B cell (primary cell): ENCODE measurements at regions not wholly inside any gene's neighbourhood (a gene's known extent, or its start where the extent isn't known, plus 50 kb on each side); places are given as distances from the start of the nearest gene placed in this dataset.

Experiments used
- ATAC-seq: fragments of 200-7000 bp; cut with Tn5 transposase; one replicate; pipeline ENCODE4 v1.10.0; 2021; ENCODE audit warnings: low read depth, mild to moderate bottlenecking, moderate number of reproducible peaks, moderate library complexity
- CTCF ChIA-PET: fragments of 350-600 bp; sonication (Branson Sonifier 250); formaldehyde crosslinking; loops from one replicate; lab custom pipeline; 2021; ENCODE audit warnings: antibody characterized with exemption, inconsistent platforms; lab: Charles Lee
- POLR2A ChIA-PET: fragments of 350-600 bp; sonication (Branson Sonifier 250); formaldehyde crosslinking; loops from one replicate; lab custom pipeline; 2021; ENCODE audit warnings: antibody characterized with exemption; lab: Charles Lee
- DNase-seq: peaks from one replicate; pipeline ENCODE4 v3.0.0; 2013
- H2AFZ ChIP-seq: 2 replicates; pipeline ENCODE4 v1.6.1; 2012; ENCODE audit warnings: mild to moderate bottlenecking, low read depth, low read length; ENCODE audit not compliant: insufficient read depth, poor library complexity, severe bottlenecking
- H3K27ac ChIP-seq, 2 donors: 1 replicate in 1 of 2; 2 replicates in 1 of 2; pipeline ENCODE4 v1.5.1; 2012 to 2013; ENCODE audit warnings: low read length in 2 of 2, mild to moderate bottlenecking in 2 of 2, moderate library complexity in 1 of 2
- H3K27me3 ChIP-seq, 4 experiments: fragments of 200-600 bp in 1 of 4; sonication (generic) in 1 of 4; replicated peaks in 1 of 4; 1 replicate in 2 of 4; 2 replicates in 2 of 4; pipeline versions ENCODE4 v1.6.1 to v1.7.0; 2013 to 2016; ENCODE audit warnings: low read length in 3 of 4, mild to moderate bottlenecking in 2 of 4, mixed read lengths in 1 of 4, moderate library complexity in 1 of 4; ENCODE audit not compliant: insufficient read depth in 4 of 4, control insufficient read depth in 3 of 4; ENCODE audit errors: control extremely low read depth in 1 of 4
- H3K36me3 ChIP-seq, 2 experiments: replicated peaks in 1 of 2; 1 replicate in 1 of 2; 2 replicates in 1 of 2; pipeline versions ENCODE4 v1.6.1 to v1.7.1; 2013; ENCODE audit warnings: low read length in 1 of 2; ENCODE audit not compliant: insufficient read depth in 2 of 2, control insufficient read depth in 1 of 2; ENCODE audit errors: control extremely low read depth in 1 of 2, extremely low read depth in 1 of 2
- H3K4me1 ChIP-seq, 2 donors: fragments of 200-600 bp in 1 of 2; sonication (generic) in 1 of 2; 1 replicate in 1 of 2; 2 replicates in 1 of 2; pipeline versions ENCODE4 v1.5.1 to v1.6.1; 2013 to 2017; ENCODE audit warnings: low read length in 2 of 2; ENCODE audit not compliant: control insufficient read depth in 2 of 2, insufficient read depth in 2 of 2
- H3K4me2 ChIP-seq: replicated peaks from 2 replicates; pipeline ENCODE3; 2012; ENCODE audit warnings: mild to moderate bottlenecking, low read depth, low read length; ENCODE audit not compliant: poor library complexity, severe bottlenecking
- H3K4me3 ChIP-seq, 5 experiments: fragments of 200-600 bp in 1 of 5; sonication (generic) in 1 of 5; 1 replicate in 3 of 5; 2 replicates in 2 of 5; pipeline versions ENCODE4 v1.5.1 to v1.7.0; 2011 to 2016; ENCODE audit warnings: low read length in 4 of 5, mild to moderate bottlenecking in 4 of 5, low read depth in 2 of 5, control low read depth in 1 of 5, moderate library complexity in 1 of 5; ENCODE audit not compliant: insufficient read depth in 1 of 5; ENCODE audit errors: control extremely low read depth in 1 of 5, extremely low read depth in 1 of 5
- H3K79me2 ChIP-seq: fragments of 200-600 bp; sonication (generic); one replicate; pipeline ENCODE4 v1.6.0; 2016; ENCODE audit warnings: low read length; ENCODE audit not compliant: control insufficient read depth, insufficient read depth
- H3K9ac ChIP-seq: fragments of 200-600 bp; sonication (generic); 2 replicates; pipeline ENCODE4 v1.6.1; 2017; ENCODE audit warnings: mild to moderate bottlenecking, low read length, moderate library complexity
- H3K9me3 ChIP-seq, 3 donors: one replicate each; pipeline versions ENCODE4 v1.6.1 to v1.7.1; 2013; ENCODE audit warnings: low read length in 2 of 3; ENCODE audit not compliant: control insufficient read depth in 2 of 3, insufficient read depth in 1 of 3; ENCODE audit errors: control extremely low read depth in 1 of 3
- H4K20me1 ChIP-seq: 2 replicates; pipeline ENCODE4 v1.6.0; 2012; ENCODE audit warnings: mild to moderate bottlenecking, low read length; ENCODE audit not compliant: insufficient read depth, control insufficient read depth, poor library complexity, severe bottlenecking
- H3K27ac Mint-ChIP-seq: one replicate; pipeline ENCODE4 v1.8.0; 2021; ENCODE audit warnings: mixed read lengths
- H3K27me3 Mint-ChIP-seq: one replicate; pipeline ENCODE4 v1.8.0; 2021; ENCODE audit warnings: mixed read lengths
- H3K4me1 Mint-ChIP-seq: one replicate; pipeline ENCODE4 v1.8.0; 2021; ENCODE audit warnings: mixed read lengths
- H3K4me3 Mint-ChIP-seq: one replicate; pipeline ENCODE4 v1.8.0; 2021; ENCODE audit warnings: mixed read lengths
- H3K9me3 Mint-ChIP-seq: one replicate; pipeline ENCODE4 v1.8.0; 2022; ENCODE audit warnings: mixed read lengths; ENCODE audit not compliant: insufficient read depth
- CTCF ChIP-seq: fragments of 200-600 bp; IDR thresholded peaks from one replicate; pipeline ENCODE4 v1.8.0; 2022; ENCODE audit warnings: antibody characterized with exemption, mild to moderate bottlenecking
- EZH2 ChIP-seq: IDR thresholded peaks from 2 replicates; pipeline ENCODE4 v1.6.1; 2012; ENCODE audit warnings: borderline replicate concordance, low read depth, mild to moderate bottlenecking, moderate library complexity, low read length; ENCODE audit not compliant: insufficient read depth, poor library complexity, severe bottlenecking
- WGBS: methylation state at CpG from one replicate; pipeline ENCODE4 v1.1.5; 2013; ENCODE audit warnings: missing lambda C conversion rate; ENCODE audit not compliant: insufficient coverage; 5-methylcytosine and 5-hydroxymethylcytosine counted together
- intact Hi-C: fragments of 100-400 bp; cut with micrococcal nuclease; formaldehyde crosslinking; loops from one replicate; pipeline ENCODE4 v1.10.0; 2022

- Mint-ChIP-seq H3K27me3 (peaks cover 7% of the 10 kb centered on the region), H3K27ac (no peak overlapping the region), H3K4me1 (no peaks in the 10 kb centered on the region), H3K4me3 (no peak overlapping the region), H3K9me3 (no peaks in the 10 kb centered on the region)
- Histone ChIP-seq H3K4me1 (no peaks in the 10 kb centered on the region), H3K9me3 (no peaks in the 10 kb centered on the region), H3K4me2 (no peak overlapping the region), H3K79me2 (no peaks in the 10 kb centered on the region), H4K20me1 (no peaks in the 10 kb centered on the region), H3K27ac (no peak overlapping the region), H3K27me3 (no peaks in the 10 kb centered on the region), H3K4me3 (no peak overlapping the region), H3K36me3 (no peaks in the 10 kb centered on the region), H3K9ac (no peak overlapping the region), H2AFZ (no peak overlapping the region)
- intact Hi-C loops = no loop called here
- ATAC-seq (no peak), DNase-seq (no peak)
- 73% methylated on average over 5 of the region's 6 CpGs for WGBS
- TF ChIP-seq CTCF = no peak
- no peak for TF ChIP-seq EZH2
- ChIA-PET POLR2A (no interaction called here), CTCF (no interaction called here)
These were observed 339.0 kb downstream of the PTPRU start for GRCh38 chr1:29575277-29575676.

GRCh38 chr1:29574871-29575270 lies 338.5 kb downstream of the PTPRU start:
- H3K4me2 ChIP-seq = no peak overlapping the region
- CTCF ChIA-PET = no interaction called here
- no peak overlapping the region for H3K9ac ChIP-seq
- Mint-ChIP-seq H3K4me3 (no peak overlapping the region), H3K4me1 (no peaks in the 10 kb centered on the region), H3K27ac (no peak overlapping the region), H3K9me3 (no peaks in the 10 kb centered on the region), H3K27me3 (peaks cover 7% of the 10 kb centered on the region)
- POLR2A ChIA-PET = no interaction called here
- no peaks in the 10 kb centered on the region for H3K27me3 ChIP-seq
- H3K27ac ChIP-seq = no peak overlapping the region
- TF ChIP-seq CTCF (no peak), EZH2 (no peak)
- H3K79me2 ChIP-seq = no peaks in the 10 kb centered on the region
- no peaks in the 10 kb centered on the region for H3K36me3 ChIP-seq
- intact Hi-C loops = no loop called here
- H4K20me1 ChIP-seq = no peaks in the 10 kb centered on the region
- DNase-seq = no peak
- 86% methylated on average over 2 of the region's 2 CpGs for WGBS
- no peak for ATAC-seq
- no peak overlapping the region for H3K4me3 ChIP-seq
- no peak overlapping the region for H2AFZ ChIP-seq
- no peaks in the 10 kb centered on the region for H3K9me3 ChIP-seq
- no peaks in the 10 kb centered on the region for H3K4me1 ChIP-seq
